GM21447 (cell line): ENCODE measurements at regions not wholly inside any gene's neighbourhood (a gene's known extent, or its start where the extent isn't known, plus 50 kb on each side); places are given as distances from the start of the nearest gene placed in this dataset.

ENCODE experiments used
- ATAC-seq: cut with Tn5 transposase; IDR thresholded peaks from one replicate; pipeline ENCODE4 v1.9.1; 2021; ENCODE audit not compliant: unreplicated experiment

GRCh38 chr4:182143086-182143821 is 99.9 kb upstream of the TENM3 start:
- no peak for ATAC-seq

- no peak for ATAC-seq
Measured at GRCh38 chr4:182143822-182144625, 99.2 kb upstream of the TENM3 start.

GRCh38 chr4:182144626-182145333 is 98.4 kb upstream of the TENM3 start:
- no peak for ATAC-seq

GRCh38 chr4:182145334-182145905 is 97.8 kb upstream of the TENM3 start:
- ATAC-seq, result no peak

- ATAC-seq, result no peak
Measured at GRCh38 chr4:182147391-182147790, 95.8 kb upstream of the TENM3 start.

- no peak for ATAC-seq
Measured at GRCh38 chr4:182150645-182151044, 92.6 kb upstream of the TENM3 start.

GRCh38 chr4:182155806-182156205 is 87.4 kb upstream of the TENM3 start:
- ATAC-seq, result no peak

- no peak for ATAC-seq
Measured at GRCh38 chr4:182163180-182163579, 80.0 kb upstream of the TENM3 start.

GRCh38 chr4:182169572-182169971 is 73.6 kb upstream of the TENM3 start:
- no peak for ATAC-seq

- ATAC-seq, result no peak
Measured at GRCh38 chr4:182169987-182170386, 73.2 kb upstream of the TENM3 start.

- ATAC-seq, result no peak
Measured at GRCh38 chr4:182170417-182170935, 72.7 kb upstream of the TENM3 start.

GRCh38 chr4:182174979-182175378 is 68.2 kb upstream of the TENM3 start:
- no peak for ATAC-seq

GRCh38 chr4:182175788-182176519 is 67.2 kb upstream of the TENM3 start:
- ATAC-seq, result no peak

GRCh38 chr4:182177166-182177565 is 66.0 kb upstream of the TENM3 start:
- ATAC-seq, result no peak

GRCh38 chr4:182179105-182179504 is 64.1 kb upstream of the TENM3 start:
- no peak for ATAC-seq

- ATAC-seq, result no peak
Measured at GRCh38 chr4:182179751-182180150, 63.5 kb upstream of the TENM3 start.

- no peak for ATAC-seq
Measured at GRCh38 chr4:182185491-182185890, 57.7 kb upstream of the TENM3 start.

GRCh38 chr4:182187674-182188073 is 55.5 kb upstream of the TENM3 start:
- no peak for ATAC-seq

GRCh38 chr4:182188622-182189021 is 54.6 kb upstream of the TENM3 start:
- ATAC-seq, result no peak

- ATAC-seq, result no peak
Measured at GRCh38 chr4:182189103-182189878, 53.9 kb upstream of the TENM3 start.
